RWPE2 (cell line): ENCODE measurements at regions not wholly inside any gene's neighbourhood (a gene's known extent, or its start where the extent isn't known, plus 50 kb on each side); places are given as distances from the start of the nearest gene placed in this dataset.
A peak's percentile ranks its signal among the peaks of the same experiment; 100 is the strongest.

ENCODE experiments used
- ATAC-seq: fragments of 200-7000 bp; cut with Tn5 transposase; 3 replicates; pipeline ENCODE4 v1.9.1; 2021; ENCODE audit warnings: low read depth
- DNase-seq: peaks from one replicate; pipeline ENCODE4 v3.0.0-alpha.2; 2020; ENCODE audit warnings: low spot score
- H3K27ac ChIP-seq: fragments of 450-650 bp; 2 replicates; pipeline ENCODE4 v1.5.1; 2017; ENCODE audit warnings: mild to moderate bottlenecking; ENCODE audit not compliant: poor library complexity, severe bottlenecking
- H3K27me3 ChIP-seq: fragments of 250-450 bp; sonication (Bioruptor Pico); 2 replicates; pipeline ENCODE4 v1.5.1; 2021; ENCODE audit warnings: mild to moderate bottlenecking, moderate library complexity; ENCODE audit not compliant: insufficient read depth, poor library complexity, severe bottlenecking
- H3K36me3 ChIP-seq: fragments of 250-450 bp; sonication (Bioruptor Pico); 2 replicates; pipeline ENCODE4 v1.5.1; 2020; ENCODE audit warnings: low read depth, mild to moderate bottlenecking, moderate library complexity
- H3K4me1 ChIP-seq: fragments of 250-450 bp; sonication (Bioruptor Pico); 2 replicates; pipeline ENCODE4 v1.5.1; 2021; ENCODE audit warnings: mild to moderate bottlenecking, moderate library complexity; ENCODE audit not compliant: insufficient read depth, poor library complexity, severe bottlenecking
- H3K4me3 ChIP-seq: fragments of 250-450 bp; sonication (Bioruptor Pico); 2 replicates; pipeline ENCODE4 v1.5.1; 2021; ENCODE audit warnings: mild to moderate bottlenecking, moderate library complexity; ENCODE audit not compliant: severe bottlenecking
- H3K9me3 ChIP-seq: fragments of 250-450 bp; sonication (Bioruptor Pico); 2 replicates; pipeline ENCODE4 v1.5.1; 2021; ENCODE audit warnings: mild to moderate bottlenecking, moderate library complexity; ENCODE audit not compliant: severe bottlenecking
- CTCF ChIP-seq: fragments of 450-650 bp; IDR thresholded peaks from one replicate; pipeline ENCODE4 v1.5.1; 2017; ENCODE audit warnings: mild to moderate bottlenecking, moderate library complexity; ENCODE audit not compliant: poor library complexity, severe bottlenecking

DNA sequence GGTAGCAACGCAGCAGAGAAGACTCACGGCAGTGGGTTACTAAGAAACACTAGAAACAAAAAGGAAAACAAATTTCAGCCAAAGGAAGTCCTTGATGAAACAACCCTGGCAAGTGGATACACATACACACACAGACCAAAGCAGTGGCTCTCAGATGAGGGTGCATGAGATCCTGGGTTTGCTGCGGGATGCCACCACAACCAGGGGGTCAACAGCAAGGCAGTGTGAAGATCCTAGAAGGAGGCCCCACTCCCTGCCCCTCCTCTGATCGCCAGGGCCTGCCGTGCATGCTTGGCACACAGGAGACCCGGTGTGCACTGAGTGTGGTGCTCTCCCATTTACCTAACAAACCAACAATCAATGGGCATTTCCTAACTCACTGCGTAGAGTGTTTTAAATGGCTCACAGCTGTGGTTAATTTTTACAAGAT, 252.3 kb upstream of the KLF14 start:
- H3K9me3 ChIP-seq = no peaks in the 10 kb centered on the region
- peaks cover 11% of the 10 kb centered on the region for H3K4me1 ChIP-seq
- ATAC-seq (no peak), DNase-seq (no peak)
- H3K4me3 ChIP-seq = no peak overlapping the region
- H3K27me3 ChIP-seq = no peaks in the 10 kb centered on the region
- no peak for TF ChIP-seq CTCF
- H3K27ac ChIP-seq = no peak overlapping the region
- no peaks in the 10 kb centered on the region for H3K36me3 ChIP-seq

- no peak overlapping the region for H3K27ac ChIP-seq
- no peaks in the 10 kb centered on the region for H3K36me3 ChIP-seq
- H3K4me3 ChIP-seq = no peak overlapping the region
- peaks cover 11% of the 10 kb centered on the region for H3K4me1 ChIP-seq
- DNase-seq (no peak), ATAC-seq (peak; percentile 82)
- no peak for TF ChIP-seq CTCF
- no peaks in the 10 kb centered on the region for H3K9me3 ChIP-seq
- no peaks in the 10 kb centered on the region for H3K27me3 ChIP-seq
These were observed 253.1 kb upstream of the KLF14 start for GRCh38 chr7:130987092-130987491.

DNA sequence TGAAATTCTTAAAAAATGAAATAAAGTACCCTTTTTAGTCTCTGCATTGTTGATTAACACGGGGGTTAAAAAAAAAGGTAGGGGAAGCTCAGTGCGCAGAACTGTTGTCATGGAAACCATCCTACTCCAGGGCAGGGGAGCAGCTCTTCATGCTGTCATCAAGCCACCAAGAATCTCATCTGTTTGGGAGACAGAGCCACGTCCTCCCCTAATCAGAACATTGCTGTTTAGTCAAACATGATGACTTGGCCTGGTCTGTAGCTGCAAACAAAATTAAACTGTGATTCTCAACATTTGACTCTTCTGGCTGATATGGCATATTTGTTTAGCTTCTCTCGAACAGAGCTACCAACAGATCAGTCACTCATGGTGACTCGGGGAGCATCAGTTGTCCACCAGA, 254.4 kb upstream of the KLF14 start:
- H3K27ac ChIP-seq = no peak overlapping the region
- peaks cover 11% of the 10 kb centered on the region for H3K4me1 ChIP-seq
- DNase-seq = no peak
- no peak for ATAC-seq
- no peak overlapping the region for H3K4me3 ChIP-seq
- H3K9me3 ChIP-seq = no peaks in the 10 kb centered on the region
- H3K27me3 ChIP-seq = no peaks in the 10 kb centered on the region
- H3K36me3 ChIP-seq = no peaks in the 10 kb centered on the region
- TF ChIP-seq CTCF = no peak

DNA sequence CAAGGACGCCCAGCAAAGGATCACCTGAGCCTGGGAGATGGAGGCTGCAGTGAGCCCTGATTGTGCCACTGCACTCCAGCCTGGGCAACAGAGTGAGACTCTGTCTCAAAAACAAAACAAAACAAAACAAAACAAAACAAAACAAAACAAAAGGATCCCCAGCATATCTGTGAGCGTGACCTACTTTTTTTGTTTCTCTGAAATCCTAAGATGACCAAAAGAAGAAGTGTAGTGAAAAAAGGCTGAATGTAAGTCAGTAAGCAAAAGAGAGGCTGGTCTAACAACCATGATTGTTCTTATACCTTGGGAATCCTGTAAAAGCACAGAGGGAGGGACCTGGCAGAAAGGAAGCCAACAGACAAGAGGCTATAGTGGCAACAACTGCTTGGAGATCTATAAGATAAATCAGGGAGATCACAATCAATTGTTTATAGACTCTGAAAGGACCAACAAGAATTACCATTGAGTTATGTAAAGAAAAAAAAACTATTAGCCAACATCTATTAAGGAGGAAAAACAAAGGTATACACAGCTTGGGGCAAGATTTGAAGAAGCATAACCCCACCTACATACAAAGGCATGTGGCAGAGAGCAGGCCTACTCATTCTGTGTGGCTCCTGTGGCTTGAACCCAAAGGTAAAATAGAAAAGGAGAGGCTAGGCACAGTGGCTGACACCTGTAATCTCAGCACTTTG, 255.2 kb upstream of the KLF14 start:
- ATAC-seq (no peak), DNase-seq (no peak)
- Histone ChIP-seq H3K36me3 (no peaks in the 10 kb centered on the region), H3K4me1 (peaks cover 11% of the 10 kb centered on the region), H3K27me3 (no peaks in the 10 kb centered on the region), H3K4me3 (no peak overlapping the region), H3K27ac (no peak overlapping the region), H3K9me3 (no peaks in the 10 kb centered on the region)
- no peak for TF ChIP-seq CTCF

GRCh38 chr7:130990178-130990832, 256.3 kb upstream of the KLF14 start:
- Histone ChIP-seq H3K4me1 (peaks cover 21% of the 10 kb centered on the region), H3K9me3 (no peaks in the 10 kb centered on the region), H3K4me3 (no peak overlapping the region), H3K36me3 (no peaks in the 10 kb centered on the region), H3K27me3 (no peaks in the 10 kb centered on the region), H3K27ac (no peak overlapping the region)
- TF ChIP-seq CTCF = no peak
- ATAC-seq (no peak), DNase-seq (no peak)
